HCT116 (cell line): ENCODE measurements at regions not wholly inside any gene's neighbourhood (a gene's known extent, or its start where the extent isn't known, plus 50 kb on each side); places are given as distances from the start of the nearest gene placed in this dataset.

Experiments used
- EZH2 ChIP-seq: fragments of 200-600 bp; sonication (generic); IDR thresholded peaks from 2 replicates; pipeline ENCODE4 v1.6.1; 2017; ENCODE audit warnings: antibody characterized with exemption, mixed run types
- POLR2AphosphoS5 ChIP-seq: IDR thresholded peaks from 2 replicates; pipeline ENCODE4 v1.6.1; 2011; ENCODE audit warnings: mild to moderate bottlenecking, low read depth, low read length, moderate library complexity
- RAD21 ChIP-seq: IDR thresholded peaks from 2 replicates; pipeline ENCODE4 v1.6.1; 2012; ENCODE audit warnings: low read depth, mild to moderate bottlenecking
- SIN3A ChIP-seq: IDR thresholded peaks from 2 replicates; pipeline ENCODE4 v1.6.1; 2012; ENCODE audit warnings: low read depth
- TCF7L2 ChIP-seq: IDR thresholded peaks from 2 replicates; pipeline ENCODE4 v1.7.0; 2011; ENCODE audit warnings: borderline replicate concordance, inconsistent platforms; ENCODE audit not compliant: insufficient read depth, insufficient read length; ENCODE audit errors: extremely low read depth
- TF ChIP-seq, protein P1 (sequence below): IDR thresholded peaks from 2 replicates; pipeline ENCODE4 v1.6.1; 2012; ENCODE audit warnings: low read depth
- TF ChIP-seq, protein P2 (sequence below), 3 experiments: fragments of 200-600 bp in 1 of 3; sonication (generic) in 1 of 3; IDR thresholded peaks in 2 of 3; conservative IDR thresholded peaks in 1 of 3; 2 replicates each; pipeline ENCODE4 v1.5.1; 2012 to 2017; ENCODE audit warnings: low read depth in 2 of 3, low read length in 2 of 3, antibody characterized with exemption in 1 of 3, borderline replicate concordance in 1 of 3, control low read depth in 1 of 3, mild to moderate bottlenecking in 1 of 3, mixed read lengths in 1 of 3, mixed run types in 1 of 3, moderate library complexity in 1 of 3; ENCODE audit not compliant: insufficient read depth in 1 of 3
- TF ChIP-seq, protein P3 (sequence below): IDR thresholded peaks from 2 replicates; pipeline ENCODE4 v1.6.1; 2011; ENCODE audit warnings: mild to moderate bottlenecking, low read length, moderate library complexity; ENCODE audit not compliant: insufficient replicate concordance; ENCODE audit errors: extremely low read depth

DNA sequence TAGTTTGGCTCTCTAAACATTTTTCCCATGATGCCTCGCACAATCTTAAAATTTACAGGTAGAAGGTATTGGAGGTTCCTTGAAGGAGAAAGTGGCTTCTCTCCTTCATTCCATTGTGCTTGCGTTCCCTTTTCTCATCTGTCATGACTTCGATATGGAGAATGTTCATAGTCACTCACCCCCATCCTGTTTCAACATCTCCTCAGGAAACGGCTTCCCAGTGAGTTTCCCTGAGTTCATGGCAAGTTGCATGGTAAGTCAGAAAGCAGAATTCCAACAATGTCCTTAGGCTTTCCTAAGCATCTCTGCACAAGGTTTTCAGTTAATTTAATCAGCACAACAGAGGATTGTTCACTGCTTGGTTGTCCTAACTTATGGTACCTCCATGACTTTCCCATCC, 581.8 kb upstream of the SLITRK5 start:
- TF ChIP-seq, protein P1, sequence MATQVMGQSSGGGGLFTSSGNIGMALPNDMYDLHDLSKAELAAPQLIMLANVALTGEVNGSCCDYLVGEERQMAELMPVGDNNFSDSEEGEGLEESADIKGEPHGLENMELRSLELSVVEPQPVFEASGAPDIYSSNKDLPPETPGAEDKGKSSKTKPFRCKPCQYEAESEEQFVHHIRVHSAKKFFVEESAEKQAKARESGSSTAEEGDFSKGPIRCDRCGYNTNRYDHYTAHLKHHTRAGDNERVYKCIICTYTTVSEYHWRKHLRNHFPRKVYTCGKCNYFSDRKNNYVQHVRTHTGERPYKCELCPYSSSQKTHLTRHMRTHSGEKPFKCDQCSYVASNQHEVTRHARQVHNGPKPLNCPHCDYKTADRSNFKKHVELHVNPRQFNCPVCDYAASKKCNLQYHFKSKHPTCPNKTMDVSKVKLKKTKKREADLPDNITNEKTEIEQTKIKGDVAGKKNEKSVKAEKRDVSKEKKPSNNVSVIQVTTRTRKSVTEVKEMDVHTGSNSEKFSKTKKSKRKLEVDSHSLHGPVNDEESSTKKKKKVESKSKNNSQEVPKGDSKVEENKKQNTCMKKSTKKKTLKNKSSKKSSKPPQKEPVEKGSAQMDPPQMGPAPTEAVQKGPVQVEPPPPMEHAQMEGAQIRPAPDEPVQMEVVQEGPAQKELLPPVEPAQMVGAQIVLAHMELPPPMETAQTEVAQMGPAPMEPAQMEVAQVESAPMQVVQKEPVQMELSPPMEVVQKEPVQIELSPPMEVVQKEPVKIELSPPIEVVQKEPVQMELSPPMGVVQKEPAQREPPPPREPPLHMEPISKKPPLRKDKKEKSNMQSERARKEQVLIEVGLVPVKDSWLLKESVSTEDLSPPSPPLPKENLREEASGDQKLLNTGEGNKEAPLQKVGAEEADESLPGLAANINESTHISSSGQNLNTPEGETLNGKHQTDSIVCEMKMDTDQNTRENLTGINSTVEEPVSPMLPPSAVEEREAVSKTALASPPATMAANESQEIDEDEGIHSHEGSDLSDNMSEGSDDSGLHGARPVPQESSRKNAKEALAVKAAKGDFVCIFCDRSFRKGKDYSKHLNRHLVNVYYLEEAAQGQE, result no peak
- TF ChIP-seq, protein P2, sequence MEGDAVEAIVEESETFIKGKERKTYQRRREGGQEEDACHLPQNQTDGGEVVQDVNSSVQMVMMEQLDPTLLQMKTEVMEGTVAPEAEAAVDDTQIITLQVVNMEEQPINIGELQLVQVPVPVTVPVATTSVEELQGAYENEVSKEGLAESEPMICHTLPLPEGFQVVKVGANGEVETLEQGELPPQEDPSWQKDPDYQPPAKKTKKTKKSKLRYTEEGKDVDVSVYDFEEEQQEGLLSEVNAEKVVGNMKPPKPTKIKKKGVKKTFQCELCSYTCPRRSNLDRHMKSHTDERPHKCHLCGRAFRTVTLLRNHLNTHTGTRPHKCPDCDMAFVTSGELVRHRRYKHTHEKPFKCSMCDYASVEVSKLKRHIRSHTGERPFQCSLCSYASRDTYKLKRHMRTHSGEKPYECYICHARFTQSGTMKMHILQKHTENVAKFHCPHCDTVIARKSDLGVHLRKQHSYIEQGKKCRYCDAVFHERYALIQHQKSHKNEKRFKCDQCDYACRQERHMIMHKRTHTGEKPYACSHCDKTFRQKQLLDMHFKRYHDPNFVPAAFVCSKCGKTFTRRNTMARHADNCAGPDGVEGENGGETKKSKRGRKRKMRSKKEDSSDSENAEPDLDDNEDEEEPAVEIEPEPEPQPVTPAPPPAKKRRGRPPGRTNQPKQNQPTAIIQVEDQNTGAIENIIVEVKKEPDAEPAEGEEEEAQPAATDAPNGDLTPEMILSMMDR (IDR thresholded peaks at IDR 0.05 in 2 of 3, conservative IDR thresholded peaks at IDR 0.05 in 1 of 3; ENCODE audit: borderline replicate concordance in 1 of 3, insufficient read depth in 1 of 3, low read depth in 2 of 3, low read length in 2 of 3), result no peak
- no peak for TF ChIP-seq SIN3A
- no peak for TF ChIP-seq EZH2
- TF ChIP-seq, protein P3, sequence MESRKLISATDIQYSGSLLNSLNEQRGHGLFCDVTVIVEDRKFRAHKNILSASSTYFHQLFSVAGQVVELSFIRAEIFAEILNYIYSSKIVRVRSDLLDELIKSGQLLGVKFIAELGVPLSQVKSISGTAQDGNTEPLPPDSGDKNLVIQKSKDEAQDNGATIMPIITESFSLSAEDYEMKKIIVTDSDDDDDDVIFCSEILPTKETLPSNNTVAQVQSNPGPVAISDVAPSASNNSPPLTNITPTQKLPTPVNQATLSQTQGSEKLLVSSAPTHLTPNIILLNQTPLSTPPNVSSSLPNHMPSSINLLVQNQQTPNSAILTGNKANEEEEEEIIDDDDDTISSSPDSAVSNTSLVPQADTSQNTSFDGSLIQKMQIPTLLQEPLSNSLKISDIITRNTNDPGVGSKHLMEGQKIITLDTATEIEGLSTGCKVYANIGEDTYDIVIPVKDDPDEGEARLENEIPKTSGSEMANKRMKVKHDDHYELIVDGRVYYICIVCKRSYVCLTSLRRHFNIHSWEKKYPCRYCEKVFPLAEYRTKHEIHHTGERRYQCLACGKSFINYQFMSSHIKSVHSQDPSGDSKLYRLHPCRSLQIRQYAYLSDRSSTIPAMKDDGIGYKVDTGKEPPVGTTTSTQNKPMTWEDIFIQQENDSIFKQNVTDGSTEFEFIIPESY, result no peak
- TF ChIP-seq POLR2AphosphoS5, result no peak
- TF ChIP-seq RAD21, result no peak
- no peak for TF ChIP-seq TCF7L2
